ENCODE measurements at regions not wholly inside any gene's neighbourhood (a gene's known extent, or its start where the extent isn't known, plus 50 kb on each side); places are given as distances from the start of the nearest gene placed in this dataset.

- no peak for DNase-seq (ENCODE audit: extremely low spot score)
- peaks cover 0 to 19% (median 17%) of the 10 kb centered on the region in 4 donors for H3K9me3 ChIP-seq
- no peak overlapping the region for H3K4me3 ChIP-seq
- H3K27ac ChIP-seq (replicated peaks in 1 of 4), result no peak overlapping the region
- no peaks in the 10 kb centered on the region for H3K36me3 ChIP-seq
- 91% methylated on average over 3 of the region's 3 CpGs for WGBS
- H3K27me3 ChIP-seq, result no peaks in the 10 kb centered on the region
- H3K4me1 ChIP-seq, result peaks cover 0 to 14% (median 5%) of the 10 kb centered on the region in 4 donors
- TF ChIP-seq EP300 (IDR thresholded peaks at IDR 0.05) (no peak), POLR2A (IDR thresholded peaks at IDR 0.05; ENCODE audit: low read depth) (no peak), CTCF (IDR thresholded peaks at IDR 0.05) (no peak), POLR2AphosphoS5 (IDR thresholded peaks at IDR 0.05) (no peak)
- intact Hi-C loops (cut with DNase I), result no loop called here
Measured at GRCh38 chr3:157832588-157832987, 273.6 kb downstream of the SHOX2 start.

- TF ChIP-seq CTCF (IDR thresholded peaks at IDR 0.05) (no peak), POLR2A (IDR thresholded peaks at IDR 0.05; ENCODE audit: low read depth) (no peak), EP300 (IDR thresholded peaks at IDR 0.05) (no peak)
- Histone ChIP-seq H3K27me3 (no peaks in the 10 kb centered on the region), H3K4me1 (no peaks in the 10 kb centered on the region), H3K27ac (replicated peaks in 1 of 4) (no peak overlapping the region), H3K36me3 (no peaks in the 10 kb centered on the region), H3K9me3 (peaks cover 0 to 19% (median 17%) of the 10 kb centered on the region in 4 donors), H3K4me3 (no peak overlapping the region)
- DNase-seq (ENCODE audit: extremely low spot score), result no peak
- intact Hi-C loops (cut with DNase I), result no loop called here
- WGBS, result 74% methylated on average over 7 of the region's 7 CpGs
Measured at GRCh38 chr3:157830556-157831236, 275.5 kb downstream of the SHOX2 start.

- WGBS, result 82% methylated on average over 2 of the region's 2 CpGs
- H3K27me3 ChIP-seq, result no peaks in the 10 kb centered on the region
- intact Hi-C loops (cut with DNase I), result no loop called here
- no peak overlapping the region for H3K27ac ChIP-seq (replicated peaks in 1 of 4)
- no peak overlapping the region for H3K4me3 ChIP-seq
- H3K4me1 ChIP-seq, result no peaks in the 10 kb centered on the region
- no peaks in the 10 kb centered on the region for H3K36me3 ChIP-seq
- TF ChIP-seq POLR2A (IDR thresholded peaks at IDR 0.05; ENCODE audit: low read depth) (no peak), POLR2AphosphoS5 (IDR thresholded peaks at IDR 0.05) (no peak), CTCF (IDR thresholded peaks at IDR 0.05) (no peak), EP300 (IDR thresholded peaks at IDR 0.05) (no peak)
- no peak for DNase-seq (ENCODE audit: extremely low spot score)
- H3K9me3 ChIP-seq, result peaks cover 0 to 19% (median 17%) of the 10 kb centered on the region in 4 donors
Measured at GRCh38 chr3:157829786-157830185, 276.4 kb downstream of the SHOX2 start.

GRCh38 chr3:157824281-157824680, 281.9 kb downstream of the SHOX2 start:
- no peaks in the 10 kb centered on the region for H3K36me3 ChIP-seq
- 80% methylated on average over 4 of the region's 4 CpGs for WGBS
- peaks cover 0 to 15% (median 12%) of the 10 kb centered on the region in 4 donors for H3K9me3 ChIP-seq
- H3K4me3 ChIP-seq, result no peak overlapping the region
- DNase-seq (ENCODE audit: extremely low spot score), result no peak
- intact Hi-C loops (cut with DNase I), result no loop called here
- H3K27ac ChIP-seq (replicated peaks in 1 of 4), result no peak overlapping the region
- no peaks in the 10 kb centered on the region for H3K4me1 ChIP-seq
- no peaks in the 10 kb centered on the region for H3K27me3 ChIP-seq
- TF ChIP-seq EP300 (IDR thresholded peaks at IDR 0.05) (no peak), CTCF (IDR thresholded peaks at IDR 0.05) (no peak), POLR2AphosphoS5 (IDR thresholded peaks at IDR 0.05) (no peak), POLR2A (IDR thresholded peaks at IDR 0.05; ENCODE audit: low read depth) (no peak)

- TF ChIP-seq POLR2A (IDR thresholded peaks at IDR 0.05; ENCODE audit: low read depth) (no peak), EP300 (IDR thresholded peaks at IDR 0.05) (no peak), POLR2AphosphoS5 (IDR thresholded peaks at IDR 0.05) (no peak), CTCF (IDR thresholded peaks at IDR 0.05) (no peak)
- Histone ChIP-seq H3K27me3 (no peaks in the 10 kb centered on the region), H3K27ac (replicated peaks in 1 of 4) (no peak overlapping the region), H3K4me1 (no peaks in the 10 kb centered on the region), H3K9me3 (peaks cover 0 to 3% (median 1%) of the 10 kb centered on the region in 4 donors), H3K4me3 (no peak overlapping the region), H3K36me3 (no peaks in the 10 kb centered on the region)
- WGBS, result 82% methylated on average over 1 of the region's 1 CpG
- intact Hi-C loops (cut with DNase I), result no loop called here
- DNase-seq (ENCODE audit: extremely low spot score), result no peak
Measured at GRCh38 chr3:157823050-157823449, 283.2 kb downstream of the SHOX2 start.
